Smooth muscle cell (in vitro differentiated cells): ENCODE measurements at regions not wholly inside any gene's neighbourhood (a gene's known extent, or its start where the extent isn't known, plus 50 kb on each side); places are given as distances from the start of the nearest gene placed in this dataset.

Experiments
- DNase-seq: peaks from one replicate; lab custom pipeline; 2025; ENCODE audit not compliant: unreplicated experiment; lab: John Stamatoyannopoulos, UW
- H2AFZ ChIP-seq: fragments of 200-600 bp; sonication (generic); 2 replicates; pipeline ENCODE4 v1.6.0; 2016; ENCODE audit warnings: antibody characterized with exemption, low read depth, mild to moderate bottlenecking
- H3F3A ChIP-seq: fragments of 200-600 bp; sonication (generic); 2 replicates; pipeline ENCODE4 v1.6.0; 2017; ENCODE audit warnings: antibody characterized with exemption, low read depth
- H3K27ac ChIP-seq: fragments of 200-600 bp; sonication (generic); 2 replicates; pipeline ENCODE4 v1.5.1; 2016; ENCODE audit warnings: low read depth, mild to moderate bottlenecking
- H3K27me3 ChIP-seq: fragments of 200-600 bp; sonication (generic); 2 replicates; pipeline ENCODE4 v1.6.1; 2016; ENCODE audit warnings: low read depth, mild to moderate bottlenecking
- H3K36me3 ChIP-seq: fragments of 200-600 bp; sonication (generic); 2 replicates; pipeline ENCODE4 v1.5.1; 2016; ENCODE audit warnings: low read depth
- H3K4me1 ChIP-seq: fragments of 200-600 bp; sonication (generic); 2 replicates; pipeline ENCODE4 v1.5.1; 2016; ENCODE audit warnings: low read depth
- H3K4me2 ChIP-seq: fragments of 200-600 bp; sonication (generic); 2 replicates; pipeline ENCODE4 v1.6.0; 2016; ENCODE audit warnings: mild to moderate bottlenecking
- H3K4me3 ChIP-seq: fragments of 200-600 bp; sonication (generic); 2 replicates; pipeline ENCODE4 v1.5.1; 2016; ENCODE audit warnings: mild to moderate bottlenecking
- H3K79me2 ChIP-seq: fragments of 200-600 bp; sonication (generic); 2 replicates; pipeline ENCODE4 v1.6.0; 2016; ENCODE audit warnings: low read depth, mild to moderate bottlenecking
- H3K9ac ChIP-seq: fragments of 200-600 bp; sonication (generic); 2 replicates; pipeline ENCODE4 v1.6.0; 2016; ENCODE audit warnings: low read depth
- H3K9me3 ChIP-seq: fragments of 200-600 bp; sonication (generic); replicated peaks from 2 replicates; pipeline ENCODE4 v1.5.1; 2016; ENCODE audit warnings: low read depth
- H4K20me1 ChIP-seq: fragments of 200-600 bp; sonication (generic); 2 replicates; pipeline ENCODE4 v1.6.0; 2016; ENCODE audit warnings: low read depth
- WGBS: methylation state at CpG from one replicate; pipeline ENCODE4 v1.1.7; 2016; ENCODE audit warnings: low lambda C conversion rate; 5-methylcytosine and 5-hydroxymethylcytosine counted together
- TF ChIP-seq, protein P1 (sequence below): fragments of 200-600 bp; sonication (generic); IDR thresholded peaks from 2 replicates; pipeline ENCODE4 v1.5.1; 2017; ENCODE audit warnings: borderline replicate concordance, mild to moderate bottlenecking, antibody characterized with exemption; ENCODE audit not compliant: insufficient read depth, poor library complexity, severe bottlenecking

DNA sequence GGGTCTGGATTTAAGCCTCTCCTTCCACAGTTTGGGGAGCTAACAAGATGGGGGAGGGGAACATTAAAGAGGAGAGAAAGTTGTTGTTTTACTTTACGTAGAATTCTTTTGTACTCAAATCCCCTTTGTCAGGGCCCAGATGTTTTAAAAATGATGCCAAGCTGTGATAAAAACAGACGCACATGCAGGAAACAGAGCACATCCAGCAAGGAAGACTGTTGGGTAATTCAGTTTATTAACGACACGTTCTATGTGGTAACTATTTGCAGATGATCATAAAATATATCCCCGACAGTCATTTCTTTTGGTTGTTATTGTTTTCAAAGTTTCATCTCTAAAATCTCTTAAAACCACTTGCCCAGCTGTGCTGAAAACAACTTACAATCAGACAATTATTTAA, 307.0 kb upstream of the PRDM1 start:
- H3K4me2 ChIP-seq, result no peak overlapping the region
- peaks cover 6% of the 10 kb centered on the region for H3K9me3 ChIP-seq
- no peak overlapping the region for H3K4me3 ChIP-seq
- H3K27ac ChIP-seq, result no peak overlapping the region
- H3K79me2 ChIP-seq, result no peaks in the 10 kb centered on the region
- H3F3A ChIP-seq, result no peaks in the 10 kb centered on the region
- no peaks in the 10 kb centered on the region for H3K36me3 ChIP-seq
- no peaks in the 10 kb centered on the region for H3K27me3 ChIP-seq
- H3K9ac ChIP-seq, result no peak overlapping the region
- no peaks in the 10 kb centered on the region for H3K4me1 ChIP-seq
- 59% methylated on average over 5 of the region's 5 CpGs for WGBS
- DNase-seq, result no peak
- no peaks in the 10 kb centered on the region for H4K20me1 ChIP-seq
- H2AFZ ChIP-seq, result no peak overlapping the region
- TF ChIP-seq, protein P1, sequence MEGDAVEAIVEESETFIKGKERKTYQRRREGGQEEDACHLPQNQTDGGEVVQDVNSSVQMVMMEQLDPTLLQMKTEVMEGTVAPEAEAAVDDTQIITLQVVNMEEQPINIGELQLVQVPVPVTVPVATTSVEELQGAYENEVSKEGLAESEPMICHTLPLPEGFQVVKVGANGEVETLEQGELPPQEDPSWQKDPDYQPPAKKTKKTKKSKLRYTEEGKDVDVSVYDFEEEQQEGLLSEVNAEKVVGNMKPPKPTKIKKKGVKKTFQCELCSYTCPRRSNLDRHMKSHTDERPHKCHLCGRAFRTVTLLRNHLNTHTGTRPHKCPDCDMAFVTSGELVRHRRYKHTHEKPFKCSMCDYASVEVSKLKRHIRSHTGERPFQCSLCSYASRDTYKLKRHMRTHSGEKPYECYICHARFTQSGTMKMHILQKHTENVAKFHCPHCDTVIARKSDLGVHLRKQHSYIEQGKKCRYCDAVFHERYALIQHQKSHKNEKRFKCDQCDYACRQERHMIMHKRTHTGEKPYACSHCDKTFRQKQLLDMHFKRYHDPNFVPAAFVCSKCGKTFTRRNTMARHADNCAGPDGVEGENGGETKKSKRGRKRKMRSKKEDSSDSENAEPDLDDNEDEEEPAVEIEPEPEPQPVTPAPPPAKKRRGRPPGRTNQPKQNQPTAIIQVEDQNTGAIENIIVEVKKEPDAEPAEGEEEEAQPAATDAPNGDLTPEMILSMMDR, result no peak

- no peaks in the 10 kb centered on the region for H3K27me3 ChIP-seq
- H3K4me2 ChIP-seq, result no peak overlapping the region
- no peaks in the 10 kb centered on the region for H3K79me2 ChIP-seq
- no peak overlapping the region for H3K27ac ChIP-seq
- 71% methylated on average over 1 of the region's 1 CpG for WGBS
- no peaks in the 10 kb centered on the region for H3K36me3 ChIP-seq
- H3F3A ChIP-seq, result no peaks in the 10 kb centered on the region
- TF ChIP-seq, protein P1, result no peak
- no peak overlapping the region for H3K4me3 ChIP-seq
- no peak overlapping the region for H3K9ac ChIP-seq
- H2AFZ ChIP-seq, result no peak overlapping the region
- H3K9me3 ChIP-seq, result peaks cover 6% of the 10 kb centered on the region
- DNase-seq, result no peak
- H4K20me1 ChIP-seq, result no peaks in the 10 kb centered on the region
- H3K4me1 ChIP-seq, result no peaks in the 10 kb centered on the region
Measured at GRCh38 chr6:105775095-105775494, 311.0 kb upstream of the PRDM1 start.

DNA sequence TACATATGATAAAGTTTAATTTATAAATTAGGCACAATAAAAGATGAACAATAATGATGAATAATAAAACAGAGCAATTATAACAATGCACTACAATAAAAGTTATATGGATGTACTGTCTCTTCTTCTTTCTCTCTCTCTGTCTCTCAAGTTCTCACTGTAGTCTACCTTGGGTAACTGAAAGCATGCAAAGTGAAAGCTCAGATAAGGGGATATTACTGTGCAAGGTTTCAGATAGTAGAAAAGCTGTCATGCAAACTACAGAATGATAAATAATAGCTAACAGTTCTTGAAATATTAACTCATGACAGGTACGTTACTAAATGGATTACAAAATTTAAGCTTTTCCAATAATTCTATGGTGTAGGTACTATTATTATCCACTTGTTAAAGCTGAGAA, 311.9 kb upstream of the PRDM1 start:
- no peaks in the 10 kb centered on the region for H3K4me1 ChIP-seq
- no peak overlapping the region for H3K9ac ChIP-seq
- H3F3A ChIP-seq, result no peaks in the 10 kb centered on the region
- H4K20me1 ChIP-seq, result no peaks in the 10 kb centered on the region
- H3K27ac ChIP-seq, result no peak overlapping the region
- no peak overlapping the region for H2AFZ ChIP-seq
- no peaks in the 10 kb centered on the region for H3K27me3 ChIP-seq
- no peak overlapping the region for H3K4me2 ChIP-seq
- no peaks in the 10 kb centered on the region for H3K36me3 ChIP-seq
- 85% methylated on average over 1 of the region's 1 CpG for WGBS
- DNase-seq, result no peak
- H3K9me3 ChIP-seq, result peaks cover 6% of the 10 kb centered on the region
- no peak overlapping the region for H3K4me3 ChIP-seq
- TF ChIP-seq, protein P1, result no peak
- H3K79me2 ChIP-seq, result no peaks in the 10 kb centered on the region

DNA sequence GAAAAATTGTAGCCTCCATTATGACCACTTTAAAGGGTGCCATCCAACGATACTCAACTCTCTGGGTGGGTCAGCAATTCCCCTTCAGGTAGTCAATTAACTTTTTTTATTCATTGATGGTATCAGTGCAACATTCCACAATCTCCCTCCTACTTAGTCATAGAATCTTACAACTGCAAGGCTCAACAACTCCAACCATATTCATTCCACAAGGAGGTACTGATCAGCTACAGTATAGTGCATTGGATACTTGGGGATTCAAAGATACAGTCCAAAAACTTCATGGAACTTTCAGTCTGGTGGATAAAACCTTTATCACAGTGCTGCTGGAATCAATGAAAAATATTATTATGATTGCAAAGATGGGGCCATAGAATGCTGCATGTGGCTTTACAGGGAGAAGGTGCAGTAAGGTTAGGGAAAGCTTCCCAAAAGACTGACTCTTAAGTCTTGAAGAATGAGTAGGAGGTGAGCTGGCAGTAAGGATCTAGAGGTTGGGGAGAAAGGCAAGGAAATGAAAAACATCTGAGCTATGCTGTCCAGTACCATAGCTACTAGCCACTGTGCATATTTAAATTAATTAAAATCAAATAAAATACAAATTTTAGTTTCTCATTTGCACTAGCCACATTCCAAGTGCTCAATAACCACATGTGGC, 314.7 kb upstream of the PRDM1 start:
- Histone ChIP-seq H2AFZ (no peak overlapping the region), H3K4me1 (no peaks in the 10 kb centered on the region), H3K4me2 (no peak overlapping the region), H3K27me3 (no peaks in the 10 kb centered on the region), H4K20me1 (no peaks in the 10 kb centered on the region), H3K79me2 (no peaks in the 10 kb centered on the region), H3K36me3 (no peaks in the 10 kb centered on the region), H3F3A (no peaks in the 10 kb centered on the region), H3K27ac (peak overlapping the region; percentile 57), H3K9ac (no peak overlapping the region), H3K9me3 (peaks cover 6% of the 10 kb centered on the region), H3K4me3 (no peak overlapping the region)
- no peak for DNase-seq
- TF ChIP-seq, protein P1, result no peak
- 69% methylated on average over 1 of the region's 1 CpG for WGBS
